ENCODE measurements at regions not wholly inside any gene's neighbourhood (a gene's known extent, or its start where the extent isn't known, plus 50 kb on each side); places are given as distances from the start of the nearest gene placed in this dataset.
"Not testable (repeated sequence)": the region's sequence is repeated elsewhere in the genome, so short reads cannot be mapped to it uniquely, and the experiment has no call there.

GRCh38 chr4:189660722-189661360 lies 279.8 kb upstream of the FRG1 start:
- DNase-seq (ENCODE audit: low read depth): no peak
- H3K4me3 ChIP-seq (ENCODE audit: low read depth, low read length): no peak overlapping the region
- TF ChIP-seq CTCF (conservative IDR thresholded peaks at IDR 0.05; ENCODE audit: low read depth, low read length): no peak

GRCh38 chr4:189664693-189665250 lies 275.9 kb upstream of the FRG1 start:
- no peak overlapping the region for H3K4me3 ChIP-seq (ENCODE audit: low read depth, low read length)
- no peak for TF ChIP-seq CTCF (conservative IDR thresholded peaks at IDR 0.05; ENCODE audit: low read depth, low read length)
- no peak for DNase-seq (ENCODE audit: low read depth)

GRCh38 chr4:189665712-189666305 lies 274.9 kb upstream of the FRG1 start:
- H3K4me3 ChIP-seq (ENCODE audit: low read depth, low read length): not testable (repeated sequence)

GRCh38 chr4:189667386-189667785 lies 273.3 kb upstream of the FRG1 start:
- H3K4me3 ChIP-seq (ENCODE audit: low read depth, low read length); DNase-seq (ENCODE audit: low read depth): not testable (repeated sequence)

More at GRCh38 chr4:189665712-189666305, 274.9 kb upstream of the FRG1 start:
- DNase-seq (ENCODE audit: low read depth): not testable (repeated sequence)

GRCh38 chr4:189697675-189698245 lies 242.9 kb upstream of the FRG1 start:
- not testable (repeated sequence) for DNase-seq (ENCODE audit: low read depth); H3K4me3 ChIP-seq (ENCODE audit: low read depth, low read length)

- not testable (repeated sequence) for H3K4me3 ChIP-seq (ENCODE audit: low read depth, low read length); DNase-seq (ENCODE audit: low read depth)
Measured at GRCh38 chr4:189703000-189703399, 237.7 kb upstream of the FRG1 start.

- DNase-seq (ENCODE audit: low read depth); H3K4me3 ChIP-seq (ENCODE audit: low read depth, low read length): not testable (repeated sequence)
Measured at GRCh38 chr4:189706821-189707220, 233.9 kb upstream of the FRG1 start.

- not testable (repeated sequence) for DNase-seq (ENCODE audit: low read depth); H3K4me3 ChIP-seq (ENCODE audit: low read depth, low read length)
Measured at GRCh38 chr4:189707227-189707626, 233.4 kb upstream of the FRG1 start.

- not testable (repeated sequence) for H3K4me3 ChIP-seq (ENCODE audit: low read depth, low read length)
Measured at GRCh38 chr4:189711956-189712355, 228.7 kb upstream of the FRG1 start.

GRCh38 chr4:189721016-189721993 lies 219.4 kb upstream of the FRG1 start:
- peak overlapping the region; percentile 44 for H3K4me3 ChIP-seq (ENCODE audit: low read depth, low read length)
- DNase-seq (ENCODE audit: low read depth): peak; percentile 10

More at GRCh38 chr4:189711956-189712355, 228.7 kb upstream of the FRG1 start:
- DNase-seq (ENCODE audit: low read depth): not testable (repeated sequence)

- DNase-seq (ENCODE audit: low read depth): peak; percentile 89
- peak overlapping the region; percentile 44 for H3K4me3 ChIP-seq (ENCODE audit: low read depth, low read length)
Measured at GRCh38 chr4:189722324-189723003, 218.2 kb upstream of the FRG1 start.

GRCh38 chr4:189727982-189728638 lies 212.6 kb upstream of the FRG1 start:
- not testable (repeated sequence) for DNase-seq (ENCODE audit: low read depth)

GRCh38 chr4:189731989-189732388 lies 208.7 kb upstream of the FRG1 start:
- DNase-seq (ENCODE audit: low read depth); H3K4me3 ChIP-seq (ENCODE audit: low read depth, low read length): not testable (repeated sequence)

More at GRCh38 chr4:189727982-189728638, 212.6 kb upstream of the FRG1 start:
- not testable (repeated sequence) for H3K4me3 ChIP-seq (ENCODE audit: low read depth, low read length)

GRCh38 chr4:189733507-189733906 lies 207.2 kb upstream of the FRG1 start:
- H3K4me3 ChIP-seq (ENCODE audit: low read depth, low read length); DNase-seq (ENCODE audit: low read depth): not testable (repeated sequence)
